PFSK-1 (cell line): ENCODE measurements at regions not wholly inside any gene's neighbourhood (a gene's known extent, or its start where the extent isn't known, plus 50 kb on each side); places are given as distances from the start of the nearest gene placed in this dataset.

ENCODE experiments used
- FOXP2 ChIP-seq: optimal IDR thresholded peaks from 2 replicates; pipeline ENCODE3; 2011; ENCODE audit warnings: borderline replicate concordance, control low read depth, inconsistent platforms; ENCODE audit not compliant: insufficient read depth; ENCODE audit errors: extremely low read length, extremely low read depth
- POLR2AphosphoS5 ChIP-seq: IDR thresholded peaks from 2 replicates; pipeline ENCODE4 v1.6.1; 2012; ENCODE audit warnings: low read depth, mild to moderate bottlenecking, control low read depth, low read length, moderate library complexity
- SIN3A ChIP-seq: IDR thresholded peaks from 2 replicates; pipeline ENCODE4 v1.6.1; 2012; ENCODE audit warnings: mild to moderate bottlenecking, low read length, moderate library complexity, borderline replicate concordance; ENCODE audit not compliant: insufficient read depth
- TAF1 ChIP-seq: IDR thresholded peaks from 2 replicates; pipeline ENCODE4 v1.6.1; 2012; ENCODE audit warnings: low read length, control low read depth, borderline replicate concordance; ENCODE audit not compliant: insufficient read depth
- TF ChIP-seq, protein P1 (sequence below), 2 experiments: IDR thresholded peaks; 2 replicates each; pipeline versions ENCODE4 v1.6.1 to v1.8.0; 2011 to 2012; ENCODE audit warnings: low read depth in 2 of 2, low read length in 2 of 2, control low read depth in 1 of 2, inconsistent platforms in 1 of 2, mild to moderate bottlenecking in 1 of 2, moderate library complexity in 1 of 2; ENCODE audit not compliant: insufficient read depth in 1 of 2

DNA sequence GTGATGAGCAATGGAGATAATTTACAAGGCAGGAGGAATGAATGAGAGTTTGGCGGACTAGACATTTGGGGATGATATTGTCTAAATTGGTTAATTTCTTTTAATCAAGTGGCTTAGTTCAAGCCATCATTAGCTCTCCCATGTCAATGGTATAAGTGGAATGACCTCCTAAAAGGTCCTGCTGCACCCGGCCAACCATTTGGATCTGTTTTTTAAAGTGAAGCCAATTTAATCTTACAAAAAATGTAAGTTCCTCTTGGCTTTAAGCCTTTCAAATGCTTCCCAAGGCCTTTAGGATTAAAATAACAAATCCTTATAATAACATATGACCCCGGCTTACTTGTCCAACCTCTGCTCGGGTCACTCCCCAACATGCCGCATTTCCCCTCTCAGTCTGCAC is 484.4 kb upstream of the ADAMTS9 start:
- TF ChIP-seq TAF1 (no peak), POLR2AphosphoS5 (no peak), SIN3A (no peak), FOXP2 (no peak)
- TF ChIP-seq, protein P1, sequence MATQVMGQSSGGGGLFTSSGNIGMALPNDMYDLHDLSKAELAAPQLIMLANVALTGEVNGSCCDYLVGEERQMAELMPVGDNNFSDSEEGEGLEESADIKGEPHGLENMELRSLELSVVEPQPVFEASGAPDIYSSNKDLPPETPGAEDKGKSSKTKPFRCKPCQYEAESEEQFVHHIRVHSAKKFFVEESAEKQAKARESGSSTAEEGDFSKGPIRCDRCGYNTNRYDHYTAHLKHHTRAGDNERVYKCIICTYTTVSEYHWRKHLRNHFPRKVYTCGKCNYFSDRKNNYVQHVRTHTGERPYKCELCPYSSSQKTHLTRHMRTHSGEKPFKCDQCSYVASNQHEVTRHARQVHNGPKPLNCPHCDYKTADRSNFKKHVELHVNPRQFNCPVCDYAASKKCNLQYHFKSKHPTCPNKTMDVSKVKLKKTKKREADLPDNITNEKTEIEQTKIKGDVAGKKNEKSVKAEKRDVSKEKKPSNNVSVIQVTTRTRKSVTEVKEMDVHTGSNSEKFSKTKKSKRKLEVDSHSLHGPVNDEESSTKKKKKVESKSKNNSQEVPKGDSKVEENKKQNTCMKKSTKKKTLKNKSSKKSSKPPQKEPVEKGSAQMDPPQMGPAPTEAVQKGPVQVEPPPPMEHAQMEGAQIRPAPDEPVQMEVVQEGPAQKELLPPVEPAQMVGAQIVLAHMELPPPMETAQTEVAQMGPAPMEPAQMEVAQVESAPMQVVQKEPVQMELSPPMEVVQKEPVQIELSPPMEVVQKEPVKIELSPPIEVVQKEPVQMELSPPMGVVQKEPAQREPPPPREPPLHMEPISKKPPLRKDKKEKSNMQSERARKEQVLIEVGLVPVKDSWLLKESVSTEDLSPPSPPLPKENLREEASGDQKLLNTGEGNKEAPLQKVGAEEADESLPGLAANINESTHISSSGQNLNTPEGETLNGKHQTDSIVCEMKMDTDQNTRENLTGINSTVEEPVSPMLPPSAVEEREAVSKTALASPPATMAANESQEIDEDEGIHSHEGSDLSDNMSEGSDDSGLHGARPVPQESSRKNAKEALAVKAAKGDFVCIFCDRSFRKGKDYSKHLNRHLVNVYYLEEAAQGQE (IDR thresholded peaks at IDR 0.05; ENCODE audit: insufficient read depth in 1 of 2, low read depth in 2 of 2, low read length in 2 of 2): no peak
